WTC11 (cell line): ENCODE measurements at regions not wholly inside any gene's neighbourhood (a gene's known extent, or its start where the extent isn't known, plus 50 kb on each side); places are given as distances from the start of the nearest gene placed in this dataset.

ENCODE experiments used
- FOXJ3 ChIP-seq: sonication (generic); formaldehyde crosslinking; IDR thresholded peaks from 2 replicates; pipeline ENCODE4 v1.9.0; 2021; ENCODE audit warnings: missing genetic modification reagents, mild to moderate bottlenecking, borderline replicate concordance
- MYBL2 ChIP-seq: sonication (generic); formaldehyde crosslinking; IDR thresholded peaks from 2 replicates; pipeline ENCODE4 v1.8.1; 2023; ENCODE audit warnings: mild to moderate bottlenecking, moderate library complexity, missing genetic modification reagents

DNA sequence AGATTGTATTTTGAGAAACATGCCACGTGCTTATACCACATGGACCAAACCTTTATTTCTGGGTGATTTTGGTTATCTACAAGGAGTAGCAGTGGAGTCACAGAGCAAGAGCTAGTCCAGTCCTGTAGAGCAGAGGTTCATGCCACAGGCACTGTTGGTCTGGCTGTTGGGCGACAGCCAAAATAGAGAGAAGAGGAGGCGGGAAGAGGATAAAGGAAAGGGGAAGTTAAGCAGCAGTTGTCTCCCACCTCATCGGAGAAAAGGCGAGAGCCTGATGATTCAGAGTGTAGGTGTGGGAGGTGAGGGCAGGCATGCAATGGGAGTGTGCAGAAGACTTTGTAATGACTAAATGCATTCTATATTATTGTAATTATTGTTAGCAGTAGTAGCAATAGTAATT is 237.5 kb upstream of the ROPN1 start:
- TF ChIP-seq MYBL2 (CRISPR knock-in tag): no peak
- no peak for TF ChIP-seq FOXJ3 (CRISPR knock-in tag)
